NCI-H345 treated with DMSO at 0.1 percent for 48 hours (cell line): ENCODE measurements at regions not wholly inside any gene's neighbourhood (a gene's known extent, or its start where the extent isn't known, plus 50 kb on each side); places are given as distances from the start of the nearest gene placed in this dataset.

ENCODE experiments used
- DNase-seq: peaks from one replicate; lab custom pipeline; 2025; ENCODE audit not compliant: unreplicated experiment; lab: John Stamatoyannopoulos, UW

- no peak for DNase-seq
Measured at GRCh38 chr2:133717497-133717896, 149.2 kb upstream of the NCKAP5 start.

DNA sequence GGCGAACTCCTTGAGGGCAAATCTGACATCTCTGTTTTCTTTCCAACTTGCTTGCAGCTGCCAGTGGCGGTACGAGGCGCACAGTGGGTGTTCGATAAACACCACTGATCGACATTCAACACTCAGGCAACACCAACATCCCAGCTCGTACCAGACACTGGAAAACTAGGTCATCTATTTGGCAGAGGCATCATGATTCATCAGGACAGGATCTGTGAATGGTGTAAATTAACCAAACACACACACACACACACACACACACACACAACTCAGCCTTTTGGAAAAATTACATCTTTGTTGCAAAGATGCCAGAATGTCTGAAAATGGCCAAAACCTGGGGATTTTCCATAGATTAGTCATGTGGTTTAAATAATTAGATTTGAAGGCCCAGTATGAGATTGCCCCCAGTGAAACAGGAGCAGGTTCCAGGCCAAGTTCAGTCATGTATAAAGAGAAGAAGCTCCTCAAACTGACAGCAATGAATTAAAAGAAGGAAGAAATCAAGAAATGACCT lies 150.5 kb upstream of the NCKAP5 start:
- DNase-seq, result no peak

GRCh38 chr2:133720429-133720828 lies 152.2 kb upstream of the NCKAP5 start:
- DNase-seq, result no peak

GRCh38 chr2:133721118-133721517 lies 152.9 kb upstream of the NCKAP5 start:
- no peak for DNase-seq

- DNase-seq, result no peak
Measured at GRCh38 chr2:133723133-133723532, 154.9 kb upstream of the NCKAP5 start.

- no peak for DNase-seq
Measured at GRCh38 chr2:133726973-133727372, 158.7 kb upstream of the NCKAP5 start.

DNA sequence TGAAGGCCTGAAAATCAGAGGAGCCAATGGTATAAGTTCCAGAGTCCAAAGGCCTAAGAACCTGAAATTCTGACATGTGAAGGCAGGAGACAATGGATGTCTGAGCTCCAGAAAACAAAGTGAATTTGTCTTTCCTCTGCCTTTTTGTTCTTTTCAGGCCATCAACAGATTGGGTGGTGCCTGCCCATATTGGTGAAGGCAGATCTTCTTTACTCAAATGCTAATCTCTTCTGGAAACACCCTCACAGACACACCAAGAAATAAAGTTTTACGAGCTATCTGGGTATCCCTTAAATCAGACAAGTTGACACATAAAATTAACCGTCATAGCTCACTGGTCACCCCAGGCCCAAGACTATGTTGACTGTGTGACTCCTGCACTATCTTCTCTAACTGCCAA lies 163.8 kb upstream of the NCKAP5 start:
- no peak for DNase-seq

DNA sequence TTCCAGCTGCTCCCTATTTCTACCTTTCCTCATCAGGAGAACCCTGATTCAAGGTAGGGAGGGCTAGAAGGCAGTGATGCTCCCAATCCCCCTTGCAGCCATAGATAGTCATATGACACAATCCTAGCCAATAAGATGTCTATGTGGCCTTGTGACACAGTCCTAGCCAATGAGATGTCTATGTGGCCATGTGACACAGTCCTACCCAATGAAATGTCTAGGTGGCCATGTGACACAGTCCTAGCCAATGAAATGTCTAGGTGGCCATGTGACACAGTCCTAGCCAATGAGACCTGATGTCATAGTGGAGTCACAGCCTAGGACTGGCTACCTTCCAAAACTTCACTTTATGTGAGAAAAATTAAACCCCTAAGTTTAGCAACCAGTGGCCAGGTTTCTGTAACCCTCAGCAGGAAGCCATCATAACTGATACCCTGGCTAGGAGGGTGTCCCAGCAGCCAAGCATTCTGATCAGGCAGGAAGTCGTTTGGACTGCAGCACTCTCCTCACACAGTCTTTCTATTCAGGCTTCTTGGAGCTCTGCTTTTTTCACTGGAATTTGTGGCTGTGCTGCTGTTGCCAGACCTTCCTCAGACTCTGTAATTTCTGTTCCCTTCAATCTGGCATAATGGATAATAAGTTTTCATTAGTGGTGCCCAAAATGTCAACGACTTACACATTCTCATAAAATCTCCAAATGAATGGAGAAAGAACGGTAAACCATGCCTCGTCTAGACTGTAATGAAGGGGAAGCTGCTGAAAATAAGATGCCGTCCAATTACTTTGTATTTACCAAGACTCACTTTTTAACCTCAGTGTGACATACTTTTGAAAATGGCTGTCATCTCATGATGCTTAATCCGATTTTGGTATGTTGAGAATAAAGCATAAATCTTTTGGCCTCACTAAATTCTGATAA lies 165.0 kb upstream of the NCKAP5 start:
- no peak for DNase-seq

GRCh38 chr2:133733901-133734255 lies 165.6 kb upstream of the NCKAP5 start:
- DNase-seq, result no peak

DNA sequence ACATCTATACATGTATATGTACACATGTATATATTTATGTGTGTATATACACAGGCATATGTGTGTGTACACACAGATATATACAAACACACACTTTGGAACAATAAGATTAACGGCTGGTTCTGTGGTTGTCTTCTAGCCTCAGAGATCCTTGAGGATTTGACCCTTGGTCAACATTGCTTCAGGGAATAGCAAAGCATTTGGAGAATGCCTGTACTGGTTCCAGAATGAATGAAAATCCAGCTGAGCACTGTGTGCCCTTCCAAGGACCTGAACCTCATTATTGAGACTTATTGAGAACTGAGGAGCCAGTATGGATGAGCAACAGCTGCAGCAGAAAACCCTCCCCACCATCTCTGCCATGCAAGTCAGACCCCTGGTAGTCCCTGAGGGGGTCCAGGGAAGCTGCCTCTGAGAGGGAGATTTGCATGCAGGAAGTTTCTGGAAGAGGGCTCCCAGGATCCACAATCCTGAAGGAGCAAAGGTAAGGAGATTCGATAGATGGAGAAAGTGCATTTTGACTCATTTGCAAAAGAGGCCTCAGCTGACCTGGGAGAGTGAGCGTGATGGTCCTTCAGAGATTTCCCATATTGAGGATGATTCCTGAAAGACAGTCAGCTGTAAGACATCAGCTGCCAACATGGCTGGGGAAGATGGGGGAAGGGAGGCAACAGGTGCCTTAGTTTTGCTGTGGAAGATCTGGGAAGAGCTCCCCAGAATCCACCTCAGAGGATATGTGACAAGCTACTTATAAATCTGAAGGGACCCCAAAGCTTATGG lies 166.6 kb upstream of the NCKAP5 start:
- no peak for DNase-seq

GRCh38 chr2:133736674-133737073 lies 168.4 kb upstream of the NCKAP5 start:
- no peak for DNase-seq

- no peak for DNase-seq
Measured at GRCh38 chr2:133737242-133737993, 169.2 kb upstream of the NCKAP5 start.

DNA sequence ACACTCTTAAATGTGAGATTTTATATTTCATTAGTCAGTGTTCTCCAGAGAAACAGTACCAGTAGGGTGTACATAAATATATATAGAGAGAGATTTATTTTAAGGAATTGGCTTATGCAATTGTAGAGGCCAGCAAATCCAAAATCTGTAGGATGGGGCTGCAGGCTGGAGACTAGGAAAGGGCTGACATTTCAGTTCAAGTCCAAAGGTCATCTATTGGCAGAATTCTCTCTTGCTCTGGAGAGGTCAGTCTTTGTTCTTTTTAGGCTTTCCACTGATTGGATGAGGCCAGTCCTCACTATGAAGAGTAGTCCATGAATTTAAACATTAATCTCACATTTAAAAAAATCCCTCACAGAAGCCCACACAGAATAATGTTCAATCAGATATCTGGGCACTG lies 170.8 kb upstream of the NCKAP5 start:
- no peak for DNase-seq

GRCh38 chr2:133740500-133740899 lies 172.2 kb upstream of the NCKAP5 start:
- no peak for DNase-seq

DNA sequence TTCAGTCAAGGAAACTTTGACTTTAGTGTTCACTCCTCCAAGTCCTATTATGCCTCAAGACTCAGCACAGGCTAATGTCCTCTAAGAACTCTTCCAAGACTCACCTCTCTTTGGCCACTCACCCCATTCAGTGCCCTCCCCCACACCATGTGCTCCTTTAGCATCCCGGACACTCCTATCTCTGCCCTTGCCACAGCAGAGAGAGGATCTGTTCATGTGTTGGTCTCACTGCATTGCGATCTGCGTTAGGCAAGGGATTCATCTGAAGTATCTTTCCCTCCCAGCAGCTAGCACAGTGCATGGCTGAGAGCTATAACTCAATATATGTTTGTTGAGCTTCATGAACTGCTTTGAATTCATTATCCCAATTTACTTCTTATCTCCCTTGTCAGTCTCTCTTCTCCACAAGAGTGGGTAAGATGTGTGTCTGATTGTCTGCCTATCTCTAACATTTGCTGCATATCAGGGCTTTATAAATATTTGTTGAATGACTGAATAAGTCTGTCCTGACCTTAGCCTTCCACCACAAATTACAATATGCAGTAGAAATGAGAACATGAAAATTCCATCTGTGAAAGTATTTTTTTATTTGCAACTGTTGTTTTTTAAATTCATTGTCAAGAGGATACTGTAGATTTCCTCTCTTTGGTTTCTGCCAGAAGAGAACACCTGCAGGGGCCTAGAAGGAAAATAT lies 179.9 kb upstream of the NCKAP5 start:
- no peak for DNase-seq

GRCh38 chr2:133753665-133754064 lies 185.4 kb upstream of the NCKAP5 start:
- no peak for DNase-seq

GRCh38 chr2:133755480-133756300 lies 187.4 kb upstream of the NCKAP5 start:
- no peak for DNase-seq

- DNase-seq, result no peak
Measured at GRCh38 chr2:133756833-133757232, 188.6 kb upstream of the NCKAP5 start.

DNA sequence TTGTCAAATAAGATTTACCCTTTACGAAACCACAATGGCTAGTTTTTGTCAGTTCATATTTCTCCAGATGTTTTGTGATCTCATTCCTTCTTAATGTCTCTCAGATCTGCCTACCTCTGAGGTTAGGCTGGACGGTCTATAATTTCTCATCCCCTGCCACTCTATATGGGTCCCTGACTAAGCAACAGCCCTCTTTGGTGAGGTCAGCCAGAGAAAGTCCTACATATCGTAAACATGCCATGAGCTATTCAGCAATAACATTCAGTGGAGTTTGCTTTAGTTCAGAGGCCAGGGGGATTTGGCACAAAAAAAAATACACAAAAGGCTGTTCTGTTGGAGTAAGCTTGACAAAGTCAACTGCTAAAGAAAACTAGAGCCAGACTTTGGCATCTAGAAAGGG lies 192.1 kb upstream of the NCKAP5 start:
- DNase-seq, result no peak

DNA sequence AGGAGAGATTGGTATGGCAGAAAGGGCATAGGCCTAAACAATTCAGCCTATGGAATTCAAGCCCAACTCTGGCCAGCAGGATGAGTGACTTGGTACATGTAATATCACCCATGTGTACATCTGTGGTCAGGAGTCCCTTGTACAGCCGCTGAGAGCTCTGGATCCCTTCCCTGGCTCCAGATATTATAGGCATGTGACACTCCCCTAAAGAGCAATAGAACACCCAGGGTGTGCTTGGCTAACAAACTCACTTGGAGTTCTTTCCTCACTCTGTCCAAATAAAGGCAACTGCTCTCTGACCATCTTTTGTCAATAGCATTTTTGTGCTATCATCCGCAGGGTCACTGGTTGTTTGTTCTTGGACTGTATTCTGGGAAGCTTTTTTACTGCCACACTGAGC lies 197.4 kb upstream of the NCKAP5 start:
- DNase-seq, result no peak
